H1 (cell line): ENCODE measurements at regions not wholly inside any gene's neighbourhood (a gene's known extent, or its start where the extent isn't known, plus 50 kb on each side); places are given as distances from the start of the nearest gene placed in this dataset.

Experiments
- CTCF ChIA-PET: fragments of 300-600 bp; sonication (Branson Sonifier 250); formaldehyde crosslinking; loops from one replicate; lab custom pipeline; 2021; ENCODE audit not compliant: partially characterized antibody; lab: Charles Lee
- POLR2A ChIA-PET: fragments of 300-600 bp; sonication (Branson Sonifier 250); formaldehyde crosslinking; loops from one replicate; lab custom pipeline; 2021; ENCODE audit warnings: inconsistent platforms; ENCODE audit not compliant: partially characterized antibody; lab: Charles Lee
- DNase-seq, 2 experiments: peaks; one replicate each; pipeline versions ENCODE4 v3.0.0 to v3.0.0-alpha.2; 2010 to 2022; ENCODE audit warnings: low spot score in 2 of 2, low read depth in 1 of 2, mixed read lengths in 1 of 2
- FAIRE-seq: peaks from 2 replicates; lab custom pipeline; 2011; peaks lifted over from hg19 to GRCh38; lab: Jason Lieb, UNC
- H2AFZ ChIP-seq: 2 replicates; pipeline ENCODE4 v1.8.1; 2012; ENCODE audit warnings: low read length, inconsistent platforms
- H2AK5ac ChIP-seq: 2 replicates; pipeline ENCODE4 v1.6.1; 2013; ENCODE audit warnings: low read depth, low read length
- H2BK120ac ChIP-seq: replicated peaks from 2 replicates; pipeline ENCODE3; 2013; ENCODE audit warnings: low read depth, low read length, inconsistent platforms
- H2BK12ac ChIP-seq: 2 replicates; pipeline ENCODE4 v1.6.1; 2013; ENCODE audit warnings: low read depth, low read length
- H2BK15ac ChIP-seq: 2 replicates; pipeline ENCODE4 v1.6.1; 2013; ENCODE audit warnings: low read length
- H2BK20ac ChIP-seq: 2 replicates; pipeline ENCODE4 v1.6.1; 2013; ENCODE audit warnings: low read length
- H2BK5ac ChIP-seq: 2 replicates; pipeline ENCODE4 v1.6.1; 2013; ENCODE audit warnings: low read depth, low read length
- H3K14ac ChIP-seq: 2 replicates; pipeline ENCODE4 v1.6.1; 2013; ENCODE audit warnings: inconsistent platforms; ENCODE audit not compliant: insufficient read length
- H3K18ac ChIP-seq: 2 replicates; pipeline ENCODE4 v1.6.1; 2013; ENCODE audit warnings: low read length; ENCODE audit errors: extremely low read depth
- H3K23ac ChIP-seq: 2 replicates; pipeline ENCODE4 v1.6.1; 2013; ENCODE audit warnings: inconsistent platforms; ENCODE audit not compliant: insufficient read length
- H3K23me2 ChIP-seq: 2 replicates; pipeline ENCODE4 v1.6.1; 2013; ENCODE audit warnings: low read depth, low read length
- H3K27ac ChIP-seq: 2 replicates; pipeline ENCODE4 v1.6.1; 2011; ENCODE audit warnings: low read depth, low read length, inconsistent platforms
- H3K27me3 ChIP-seq, 4 experiments: replicated peaks in 1 of 4; 1 replicate in 1 of 4; 2 replicates in 3 of 4; pipeline versions ENCODE4 v1.6.1 to v1.8.1; 2011 to 2013; ENCODE audit warnings: low read length in 3 of 4, mild to moderate bottlenecking in 3 of 4, inconsistent platforms in 2 of 4, mixed read lengths in 2 of 4, moderate library complexity in 1 of 4; ENCODE audit not compliant: control insufficient read depth in 3 of 4, insufficient read depth in 3 of 4; ENCODE audit errors: extremely low read depth in 1 of 4
- H3K36me3 ChIP-seq, 4 experiments: 2 replicates each; pipeline versions ENCODE4 v1.6.1 to v1.8.1; 2011 to 2013; ENCODE audit warnings: mild to moderate bottlenecking in 4 of 4, low read length in 3 of 4, moderate library complexity in 2 of 4, control low read depth in 1 of 4, inconsistent platforms in 1 of 4; ENCODE audit not compliant: insufficient read depth in 4 of 4, control insufficient read depth in 2 of 4
- H3K4ac ChIP-seq: replicated peaks from 2 replicates; pipeline ENCODE3; 2013; ENCODE audit warnings: low read length, low read depth, mixed read lengths, inconsistent platforms; ENCODE audit not compliant: insufficient read length
- H3K4me1 ChIP-seq, 4 experiments: replicated peaks in 1 of 4; 1 replicate in 1 of 4; 2 replicates in 3 of 4; pipeline versions ENCODE4 v1.6.1 to v1.8.1; 2011 to 2013; ENCODE audit warnings: low read length in 3 of 4, inconsistent platforms in 2 of 4, mixed read lengths in 1 of 4; ENCODE audit not compliant: insufficient read depth in 4 of 4, control insufficient read depth in 3 of 4
- H3K4me2 ChIP-seq, 2 experiments: 2 replicates each; pipeline versions ENCODE4 v1.6.1 to v1.8.1; 2011 to 2013; ENCODE audit warnings: low read depth in 2 of 2, low read length in 2 of 2, control low read depth in 1 of 2, inconsistent platforms in 1 of 2, mild to moderate bottlenecking in 1 of 2; ENCODE audit not compliant: insufficient read depth in 1 of 2
- H3K4me3 ChIP-seq, 4 experiments: fragments of 200-600, 300-600 bp in 1 of 4; sonication (generic), shearing (Covaris generic), sonication (Bioruptor Twin) in 1 of 4; 2 replicates each; pipeline versions ENCODE4 v1.5.1 to v1.8.1; 2011 to 2016; ENCODE audit warnings: low read length in 4 of 4, low read depth in 3 of 4, control low read depth in 2 of 4, inconsistent platforms in 2 of 4, mild to moderate bottlenecking in 2 of 4, mixed read lengths in 1 of 4, moderate library complexity in 1 of 4; ENCODE audit not compliant: insufficient read depth in 2 of 4; ENCODE audit errors: extremely low read depth in 1 of 4
- H3K56ac ChIP-seq: replicated peaks from 2 replicates; pipeline ENCODE3; 2013; ENCODE audit warnings: low read depth, mild to moderate bottlenecking, mixed read lengths, low read length, inconsistent platforms; ENCODE audit not compliant: insufficient read length
- H3K79me1 ChIP-seq: 2 replicates; pipeline ENCODE4 v1.6.1; 2013; ENCODE audit warnings: low read depth, low read length, control low read depth
- H3K79me2 ChIP-seq, 2 experiments: 2 replicates each; pipeline versions ENCODE4 v1.6.1 to v1.8.1; 2012 to 2013; ENCODE audit warnings: low read length in 2 of 2, mild to moderate bottlenecking in 2 of 2, inconsistent platforms in 1 of 2; ENCODE audit not compliant: insufficient read depth in 2 of 2, control insufficient read depth in 1 of 2
- H3K9ac ChIP-seq, 4 experiments: replicated peaks in 1 of 4; 1 replicate in 1 of 4; 2 replicates in 3 of 4; pipeline versions ENCODE4 v1.6.1 to v1.8.1; 2011 to 2013; ENCODE audit warnings: low read depth in 3 of 4, low read length in 3 of 4, control low read depth in 2 of 4, mild to moderate bottlenecking in 2 of 4, moderate library complexity in 2 of 4, inconsistent platforms in 1 of 4; ENCODE audit errors: extremely low read depth in 1 of 4
- H3K9me3 ChIP-seq, 2 experiments: 2 replicates each; pipeline versions ENCODE4 v1.6.1 to v1.8.1; 2012 to 2013; ENCODE audit warnings: mild to moderate bottlenecking in 2 of 2, moderate library complexity in 2 of 2, control low read depth in 1 of 2, inconsistent platforms in 1 of 2, low read depth in 1 of 2, low read length in 1 of 2, mixed read lengths in 1 of 2; ENCODE audit not compliant: insufficient read depth in 2 of 2
- H4K20me1 ChIP-seq, 2 experiments: replicated peaks in 1 of 2; 2 replicates each; pipeline versions ENCODE3 to v1.8.1; 2011 to 2013; ENCODE audit warnings: inconsistent platforms in 2 of 2, low read length in 2 of 2, mild to moderate bottlenecking in 1 of 2; ENCODE audit not compliant: insufficient read depth in 2 of 2, control insufficient read depth in 1 of 2
- H4K5ac ChIP-seq: 2 replicates; pipeline ENCODE4 v1.6.1; 2013; ENCODE audit warnings: low read length, low read depth, mixed read lengths, inconsistent platforms; ENCODE audit not compliant: insufficient read length
- H4K8ac ChIP-seq: 2 replicates; pipeline ENCODE4 v1.8.0; 2013; ENCODE audit warnings: mild to moderate bottlenecking, moderate library complexity, low read length, inconsistent platforms; ENCODE audit not compliant: insufficient read depth; ENCODE audit errors: extremely low read depth
- H4K91ac ChIP-seq: replicated peaks from 2 replicates; pipeline ENCODE3; 2013; ENCODE audit warnings: low read length, mixed read lengths, inconsistent platforms; ENCODE audit not compliant: insufficient read length
- CHD2 ChIP-seq: IDR thresholded peaks from 2 replicates; pipeline ENCODE4 v1.6.1; 2012; ENCODE audit warnings: low read length, improper control_type of control experiment
- CREB1 ChIP-seq: IDR thresholded peaks from 2 replicates; pipeline ENCODE4 v1.6.1; 2012; ENCODE audit warnings: inconsistent platforms
- CTCF ChIP-seq, 3 experiments: IDR thresholded peaks; 1 replicate in 2 of 3; 2 replicates in 1 of 3; pipeline versions ENCODE4 v1.5.1 to v1.6.1; 2011; ENCODE audit warnings: low read length in 3 of 3, mild to moderate bottlenecking in 3 of 3, inconsistent platforms in 2 of 3, low read depth in 1 of 3, moderate library complexity in 1 of 3; ENCODE audit not compliant: insufficient read depth in 1 of 3; ENCODE audit errors: control extremely low read depth in 1 of 3
- GTF2F1 ChIP-seq: IDR thresholded peaks from 2 replicates; pipeline ENCODE4 v1.6.1; 2012; ENCODE audit warnings: low read depth, low read length, improper control_type of control experiment, borderline replicate concordance
- JUN ChIP-seq: IDR thresholded peaks from 2 replicates; pipeline ENCODE4 v1.6.1; 2011; ENCODE audit warnings: low read depth, mild to moderate bottlenecking, improper control_type of control experiment, low read length
- MAFK ChIP-seq: IDR thresholded peaks from 2 replicates; pipeline ENCODE4 v1.6.1; 2012; ENCODE audit warnings: low read depth, mild to moderate bottlenecking, improper control_type of control experiment, low read length
- MAX ChIP-seq: IDR thresholded peaks from 2 replicates; pipeline ENCODE4 v1.6.1; 2012; ENCODE audit warnings: inconsistent platforms
- RXRA ChIP-seq: IDR thresholded peaks from 2 replicates; pipeline ENCODE4 v1.6.1; 2011; ENCODE audit warnings: low read depth, mild to moderate bottlenecking, low read length, moderate library complexity; ENCODE audit not compliant: insufficient read depth
- SP4 ChIP-seq: IDR thresholded peaks from 2 replicates; pipeline ENCODE4 v1.6.1; 2012; ENCODE audit warnings: low read length, inconsistent platforms
- TBP ChIP-seq: IDR thresholded peaks from 2 replicates; pipeline ENCODE4 v1.6.1; 2011; ENCODE audit warnings: low read depth, low read length, improper control_type of control experiment
- WGBS, 2 experiments: shearing (Covaris generic) in 1 of 2; methylation state at CpG; one replicate each; pipeline versions ENCODE4 v1.1.6 to v1.1.7; 2013 to 2015; ENCODE audit warnings: low lambda C conversion rate in 2 of 2, mixed read lengths in 2 of 2, inconsistent platforms in 1 of 2, low coverage in 1 of 2, missing lambda C conversion rate in 1 of 2; ENCODE audit not compliant: insufficient replicate concordance in 2 of 2, insufficient coverage in 1 of 2, insufficient read length in 1 of 2; ENCODE audit errors: extremely low coverage in 1 of 2, missing lambda C conversion rate in 1 of 2; 5-methylcytosine and 5-hydroxymethylcytosine counted together

GRCh38 chr19:28485292-28485691, 727.7 kb downstream of the UQCRFS1 start:
- H3K36me3 ChIP-seq = no peaks in the 10 kb centered on the region
- no peak overlapping the region for H4K8ac ChIP-seq
- no peaks in the 10 kb centered on the region for H3K23me2 ChIP-seq
- no peak overlapping the region for H3K27ac ChIP-seq
- no peak overlapping the region for H4K5ac ChIP-seq
- H2AK5ac ChIP-seq = no peak overlapping the region
- no peak overlapping the region for H3K4me3 ChIP-seq
- no peak overlapping the region for H3K14ac ChIP-seq
- no peak for DNase-seq
- H2BK15ac ChIP-seq = no peak overlapping the region
- H3K23ac ChIP-seq = no peak overlapping the region
- H3K4me1 ChIP-seq = peaks cover 0 to 6% (median 1%) of the 10 kb centered on the region in 4 experiments; a peak in 4 of 7 replicates
- H3K4me2 ChIP-seq = no peak overlapping the region
- no peaks in the 10 kb centered on the region for H3K9me3 ChIP-seq
- TF ChIP-seq CTCF (IDR thresholded peaks at IDR 0.05; ENCODE audit: control extremely low read depth in 1 of 3, insufficient read depth in 1 of 3, low read depth in 1 of 3, low read length in 3 of 3) (no peak), MAX (no peak), RXRA (no peak), MAFK (no peak), CREB1 (no peak), SP4 (no peak), TBP (no peak), CHD2 (no peak), JUN (no peak), GTF2F1 (no peak)
- no peak overlapping the region for H2BK120ac ChIP-seq
- no peaks in the 10 kb centered on the region for H3K27me3 ChIP-seq
- no peak overlapping the region for H3K4ac ChIP-seq
- no peaks in the 10 kb centered on the region for H4K20me1 ChIP-seq
- ChIA-PET CTCF (interaction anchor here (0.6 to 1.4 kb wide), 5 partner anchors 16 to 154 kb away, joined by 3 to 7 read pairs (median 3); no protein-coding TSS in a partner anchor), POLR2A (no interaction called here)
- no peaks in the 10 kb centered on the region for H3K79me1 ChIP-seq
- no peak overlapping the region for H4K91ac ChIP-seq
- no peak overlapping the region for H2AFZ ChIP-seq
- no peak overlapping the region for H3K56ac ChIP-seq
- H2BK12ac ChIP-seq = no peak overlapping the region
- no peak overlapping the region for H3K9ac ChIP-seq
- no peak overlapping the region for H2BK20ac ChIP-seq
- H2BK5ac ChIP-seq = no peak overlapping the region
- WGBS, 2 experiments = 93% methylated on average over 9 of the region's 9 CpGs; no CpG with 5 or more reads in 1 of the 2 experiments
- no peak overlapping the region for H3K18ac ChIP-seq
- no peaks in the 10 kb centered on the region for H3K79me2 ChIP-seq
- FAIRE-seq = no peak
